ENCODE measurements at regions not wholly inside any gene's neighbourhood (a gene's known extent, or its start where the extent isn't known, plus 50 kb on each side); places are given as distances from the start of the nearest gene placed in this dataset.

DNA sequence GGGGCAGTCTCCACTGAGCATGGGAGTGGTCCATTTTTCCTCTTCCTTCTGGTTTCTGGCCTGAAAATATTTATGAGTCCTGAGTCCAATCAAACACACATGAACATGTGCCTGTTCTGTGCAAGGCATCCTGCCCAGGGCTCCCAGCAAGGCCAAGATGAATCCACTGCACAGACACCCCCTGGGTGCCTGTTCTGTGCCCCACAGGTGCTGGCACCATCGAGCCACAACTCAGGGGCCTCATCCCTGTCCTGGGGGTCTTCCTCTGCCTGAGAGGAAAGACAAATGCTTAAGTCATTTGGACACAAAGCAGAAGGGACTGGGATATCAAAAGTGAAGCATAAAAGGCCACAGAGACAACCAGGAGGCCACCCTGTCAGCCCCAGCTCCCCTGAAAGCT is 87.4 kb upstream of the IQSEC1 start:
- no peak for DNase-seq (ENCODE audit: low read depth)
- TF ChIP-seq CTCF (IDR thresholded peaks at IDR 0.05; ENCODE audit: control insufficient read depth, extremely low read depth, insufficient read depth): no peak

DNA sequence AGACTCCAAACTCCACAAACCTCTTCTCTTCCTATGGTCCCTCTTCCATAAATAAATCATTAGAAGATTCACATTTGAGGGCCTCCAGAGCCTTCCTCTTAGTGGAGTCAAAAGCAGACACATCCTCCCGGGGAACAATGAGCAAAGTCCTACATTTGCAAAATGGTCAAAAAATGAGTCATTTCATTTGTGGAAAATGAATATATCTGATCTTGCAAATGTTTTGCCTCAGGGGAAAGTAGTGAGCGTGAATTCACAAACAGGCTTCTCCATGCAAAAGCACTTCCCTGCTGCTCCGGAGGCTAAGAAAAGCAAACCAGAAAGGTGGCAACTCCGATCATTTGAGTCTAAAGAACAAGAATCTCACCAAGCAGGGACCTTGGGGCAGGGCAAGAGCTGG is 86.7 kb upstream of the IQSEC1 start:
- DNase-seq (ENCODE audit: low read depth): no peak
- H3K4me3 ChIP-seq (ENCODE audit: low read depth, low read length): no peak overlapping the region
- no peak for TF ChIP-seq CTCF (IDR thresholded peaks at IDR 0.05; ENCODE audit: control insufficient read depth, extremely low read depth, insufficient read depth)

More for the DNA sequence above, 87.4 kb upstream of the IQSEC1 start:
- no peak overlapping the region for H3K4me3 ChIP-seq (ENCODE audit: low read depth, low read length)

DNA sequence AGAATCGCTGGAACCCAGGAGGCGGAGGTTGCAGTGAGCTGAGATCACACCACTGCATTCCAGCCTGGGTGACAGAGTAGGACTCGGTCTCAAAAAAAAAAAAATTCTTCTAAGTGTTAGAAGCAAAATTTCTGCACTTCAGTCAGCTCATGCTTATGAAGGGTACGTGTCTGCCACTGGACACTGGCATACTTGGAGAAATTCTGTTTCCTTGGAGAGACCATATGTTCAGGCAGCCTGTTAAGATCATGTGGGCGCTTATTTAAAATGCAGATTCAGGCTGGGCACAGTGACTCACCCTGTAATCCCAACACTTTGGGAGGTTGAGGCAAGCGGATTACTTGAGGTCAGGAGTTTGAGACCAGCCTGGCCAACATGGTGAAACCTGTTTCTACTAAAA is 85.6 kb upstream of the IQSEC1 start:
- H3K4me3 ChIP-seq (ENCODE audit: low read depth, low read length): no peak overlapping the region
- TF ChIP-seq CTCF (IDR thresholded peaks at IDR 0.05; ENCODE audit: control insufficient read depth, extremely low read depth, insufficient read depth): no peak
- no peak for DNase-seq (ENCODE audit: low read depth)

GRCh38 chr3:13158408-13158807 is 85.2 kb upstream of the IQSEC1 start:
- no peak for TF ChIP-seq CTCF (IDR thresholded peaks at IDR 0.05; ENCODE audit: control insufficient read depth, extremely low read depth, insufficient read depth)
- DNase-seq (ENCODE audit: low read depth): no peak
- H3K4me3 ChIP-seq (ENCODE audit: low read depth, low read length): no peak overlapping the region

DNA sequence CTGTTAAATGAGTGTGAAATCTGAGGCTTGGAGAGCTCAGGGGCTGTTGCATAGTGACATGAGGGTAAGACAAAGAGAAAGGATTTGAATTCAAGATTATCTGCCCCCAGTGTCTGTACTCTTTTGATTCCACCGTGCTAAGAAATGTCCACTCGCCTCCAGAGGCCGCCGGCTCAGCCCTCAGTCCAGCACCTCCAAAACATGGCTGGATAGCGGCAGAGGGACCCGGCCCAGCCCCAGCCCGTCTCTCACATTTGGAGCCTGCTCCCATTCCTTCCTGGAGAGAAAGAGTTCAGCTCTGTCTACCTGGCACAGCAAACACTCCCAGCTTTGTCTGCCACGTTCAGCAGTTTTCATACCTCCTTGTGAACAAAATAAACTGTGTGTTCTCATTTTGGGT is 84.8 kb upstream of the IQSEC1 start:
- DNase-seq (ENCODE audit: low read depth): no peak
- TF ChIP-seq CTCF (IDR thresholded peaks at IDR 0.05; ENCODE audit: control insufficient read depth, extremely low read depth, insufficient read depth): no peak
- no peak overlapping the region for H3K4me3 ChIP-seq (ENCODE audit: low read depth, low read length)

GRCh38 chr3:13152826-13153710 is 79.8 kb upstream of the IQSEC1 start:
- no peak for DNase-seq (ENCODE audit: low read depth)
- no peak for TF ChIP-seq CTCF (IDR thresholded peaks at IDR 0.05; ENCODE audit: control insufficient read depth, extremely low read depth, insufficient read depth)
- no peak overlapping the region for H3K4me3 ChIP-seq (ENCODE audit: low read depth, low read length)

DNA sequence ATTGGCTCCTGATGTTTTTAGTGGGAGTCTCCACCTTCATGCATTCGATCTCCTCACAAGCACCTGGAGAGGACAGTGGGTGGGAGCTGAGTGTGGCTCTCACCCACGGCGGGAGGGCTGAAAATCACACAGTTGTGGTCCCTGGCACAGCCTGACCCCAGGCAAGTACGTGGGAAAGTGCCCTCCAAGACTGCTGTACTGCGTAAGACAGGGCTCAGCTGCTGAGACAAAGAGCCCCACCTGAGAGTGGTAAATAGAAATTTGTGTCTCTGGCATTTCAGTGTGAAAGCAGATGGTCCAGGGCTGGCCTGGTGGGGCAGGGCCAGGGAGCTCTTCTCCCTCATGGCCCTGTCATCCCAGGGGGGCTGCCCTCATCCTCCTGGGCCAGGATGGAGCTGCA is 77.4 kb upstream of the IQSEC1 start:
- no peak overlapping the region for H3K4me3 ChIP-seq (ENCODE audit: low read depth, low read length)
- DNase-seq (ENCODE audit: low read depth): no peak
- no peak for TF ChIP-seq CTCF (IDR thresholded peaks at IDR 0.05; ENCODE audit: control insufficient read depth, extremely low read depth, insufficient read depth)
